ENCODE measurements at regions not wholly inside any gene's neighbourhood (a gene's known extent, or its start where the extent isn't known, plus 50 kb on each side); places are given as distances from the start of the nearest gene placed in this dataset.
"Not testable (repeated sequence)": the region's sequence is repeated elsewhere in the genome, so short reads cannot be mapped to it uniquely, and the experiment has no call there.

GRCh38 chr2:3033315-3033714, 344.3 kb downstream of the EIPR1 start:
- no peaks in the 10 kb centered on the region for H3K36me3 ChIP-seq (ENCODE audit: insufficient read depth, low read length)
- Mint-ChIP-seq H3K4me3 (no peak overlapping the region), H3K27ac (no peak overlapping the region), H3K4me1 (ENCODE audit: low read depth) (no peaks in the 10 kb centered on the region), H3K27me3 (no peaks in the 10 kb centered on the region), H3K9me3 (peaks cover 2% of the 10 kb centered on the region), H3K36me3 (ENCODE audit: low read depth) (no peaks in the 10 kb centered on the region)
- no peak for ATAC-seq (ENCODE audit: poor library complexity)
- H3K27me3 ChIP-seq (ENCODE audit: control insufficient read depth in 1 of 2, insufficient read depth in 2 of 2, low read length in 2 of 2), result no peaks in the 10 kb centered on the region
- intact Hi-C loops (cut with DNase I, micrococcal nuclease), result no loop called here
- TF ChIP-seq, protein P1, sequence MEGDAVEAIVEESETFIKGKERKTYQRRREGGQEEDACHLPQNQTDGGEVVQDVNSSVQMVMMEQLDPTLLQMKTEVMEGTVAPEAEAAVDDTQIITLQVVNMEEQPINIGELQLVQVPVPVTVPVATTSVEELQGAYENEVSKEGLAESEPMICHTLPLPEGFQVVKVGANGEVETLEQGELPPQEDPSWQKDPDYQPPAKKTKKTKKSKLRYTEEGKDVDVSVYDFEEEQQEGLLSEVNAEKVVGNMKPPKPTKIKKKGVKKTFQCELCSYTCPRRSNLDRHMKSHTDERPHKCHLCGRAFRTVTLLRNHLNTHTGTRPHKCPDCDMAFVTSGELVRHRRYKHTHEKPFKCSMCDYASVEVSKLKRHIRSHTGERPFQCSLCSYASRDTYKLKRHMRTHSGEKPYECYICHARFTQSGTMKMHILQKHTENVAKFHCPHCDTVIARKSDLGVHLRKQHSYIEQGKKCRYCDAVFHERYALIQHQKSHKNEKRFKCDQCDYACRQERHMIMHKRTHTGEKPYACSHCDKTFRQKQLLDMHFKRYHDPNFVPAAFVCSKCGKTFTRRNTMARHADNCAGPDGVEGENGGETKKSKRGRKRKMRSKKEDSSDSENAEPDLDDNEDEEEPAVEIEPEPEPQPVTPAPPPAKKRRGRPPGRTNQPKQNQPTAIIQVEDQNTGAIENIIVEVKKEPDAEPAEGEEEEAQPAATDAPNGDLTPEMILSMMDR (IDR thresholded peaks at IDR 0.05), result no peak
- DNase-seq, result no peak
- ChIA-PET POLR2A (no interaction called here), CTCF (no interaction called here)
- H3K27ac ChIP-seq (ENCODE audit: low read depth in 1 of 2, low read length in 2 of 2), result no peak overlapping the region
- H3K9me3 ChIP-seq (ENCODE audit: control insufficient read depth in 1 of 2, insufficient read depth in 1 of 2, low read length in 2 of 2), result peaks cover 0 to 11% of the 10 kb centered on the region in 2 experiments
- no peaks in the 10 kb centered on the region for H3K4me1 ChIP-seq (ENCODE audit: insufficient read depth, low read length)
- H3K4me3 ChIP-seq (ENCODE audit: low read length), result no peak overlapping the region

GRCh38 chr2:3030791-3031190, 346.8 kb downstream of the EIPR1 start:
- H3K36me3 Mint-ChIP-seq (ENCODE audit: low read depth); H3K9me3 Mint-ChIP-seq; CTCF ChIA-PET; H3K27me3 ChIP-seq (ENCODE audit: control insufficient read depth in 1 of 2, insufficient read depth in 2 of 2, low read length in 2 of 2); POLR2A ChIA-PET; H3K4me3 ChIP-seq (ENCODE audit: low read length); DNase-seq; H3K9me3 ChIP-seq (ENCODE audit: control insufficient read depth in 1 of 2, insufficient read depth in 1 of 2, low read length in 2 of 2); intact Hi-C loops (cut with DNase I, micrococcal nuclease); H3K36me3 ChIP-seq (ENCODE audit: insufficient read depth, low read length); H3K27ac Mint-ChIP-seq; ATAC-seq (ENCODE audit: poor library complexity); H3K4me1 Mint-ChIP-seq (ENCODE audit: low read depth); H3K4me1 ChIP-seq (ENCODE audit: insufficient read depth, low read length); H3K27me3 Mint-ChIP-seq; H3K4me3 Mint-ChIP-seq; H3K27ac ChIP-seq (ENCODE audit: low read depth in 1 of 2, low read length in 2 of 2): not testable (repeated sequence)

DNA sequence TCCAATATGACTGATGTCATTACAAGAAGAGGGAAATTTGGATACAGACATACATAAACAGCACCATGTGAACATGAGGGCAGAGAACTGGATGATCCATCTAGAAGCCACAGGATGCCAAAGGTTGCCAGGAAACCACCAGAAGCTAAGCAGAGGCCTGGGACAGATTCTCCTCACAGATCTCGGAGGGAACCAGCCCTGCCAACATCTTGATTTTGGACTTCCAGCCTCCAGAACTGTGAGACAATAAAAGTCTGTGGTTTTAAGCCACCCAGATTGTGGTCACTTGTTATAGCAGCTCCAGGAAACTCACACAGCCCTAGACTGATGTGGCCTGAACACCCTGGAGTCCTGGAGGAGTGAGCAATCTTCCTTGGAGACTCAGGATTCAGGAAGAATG, 351.6 kb downstream of the EIPR1 start:
- CTCF ChIA-PET, result no interaction called here
- no peaks in the 10 kb centered on the region for H3K36me3 Mint-ChIP-seq (ENCODE audit: low read depth)
- TF ChIP-seq, protein P1 (IDR thresholded peaks at IDR 0.05), result no peak
- H3K4me1 ChIP-seq (ENCODE audit: insufficient read depth, low read length), result no peaks in the 10 kb centered on the region
- POLR2A ChIA-PET, result no interaction called here
- no peak overlapping the region for H3K27ac ChIP-seq (ENCODE audit: low read depth in 1 of 2, low read length in 2 of 2)
- DNase-seq (no peak), ATAC-seq (ENCODE audit: poor library complexity) (no peak)
- H3K27me3 Mint-ChIP-seq, result peaks cover 5% of the 10 kb centered on the region
- no peak overlapping the region for H3K4me3 Mint-ChIP-seq
- H3K27me3 ChIP-seq (ENCODE audit: control insufficient read depth in 1 of 2, insufficient read depth in 2 of 2, low read length in 2 of 2), result peaks cover 0 to 5% of the 10 kb centered on the region in 2 experiments
- H3K4me1 Mint-ChIP-seq (ENCODE audit: low read depth), result no peaks in the 10 kb centered on the region
- peaks cover 2% of the 10 kb centered on the region for H3K9me3 Mint-ChIP-seq
- H3K36me3 ChIP-seq (ENCODE audit: insufficient read depth, low read length), result no peaks in the 10 kb centered on the region
- H3K4me3 ChIP-seq (ENCODE audit: low read length), result no peak overlapping the region
- H3K27ac Mint-ChIP-seq, result no peak overlapping the region
- peaks cover 0 to 6% of the 10 kb centered on the region in 2 experiments for H3K9me3 ChIP-seq (ENCODE audit: control insufficient read depth in 1 of 2, insufficient read depth in 1 of 2, low read length in 2 of 2)
- intact Hi-C loops (cut with DNase I, micrococcal nuclease), result no loop called here

DNA sequence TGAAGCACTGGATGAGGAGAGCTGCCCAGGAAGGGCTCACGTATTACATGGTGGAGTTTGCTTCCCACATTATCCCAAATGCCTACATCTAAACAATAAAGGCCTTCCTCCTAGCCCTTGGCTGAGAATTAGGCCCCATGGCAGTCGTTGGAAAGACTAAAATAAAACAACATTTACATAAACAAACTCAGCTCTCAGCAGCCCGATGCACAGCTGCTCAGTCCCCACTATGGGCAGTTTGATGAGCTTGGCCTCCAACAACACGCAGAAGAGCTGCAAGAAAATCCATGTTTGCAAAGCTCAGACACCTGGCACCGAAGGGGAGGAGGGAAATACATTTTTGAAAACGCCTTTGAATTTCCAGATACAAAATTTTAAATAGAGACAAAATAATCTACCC, 352.4 kb downstream of the EIPR1 start:
- peaks cover 5% of the 10 kb centered on the region for H3K27me3 Mint-ChIP-seq
- CTCF ChIA-PET, result no interaction called here
- Histone ChIP-seq H3K4me3 (ENCODE audit: low read length) (no peak overlapping the region), H3K27ac (ENCODE audit: low read depth in 1 of 2, low read length in 2 of 2) (no peak overlapping the region), H3K27me3 (ENCODE audit: control insufficient read depth in 1 of 2, insufficient read depth in 2 of 2, low read length in 2 of 2) (peaks cover 0 to 5% of the 10 kb centered on the region in 2 experiments), H3K36me3 (ENCODE audit: insufficient read depth, low read length) (no peaks in the 10 kb centered on the region), H3K9me3 (ENCODE audit: control insufficient read depth in 1 of 2, insufficient read depth in 1 of 2, low read length in 2 of 2) (no peaks in the 10 kb centered on the region), H3K4me1 (ENCODE audit: insufficient read depth, low read length) (no peaks in the 10 kb centered on the region)
- H3K36me3 Mint-ChIP-seq (ENCODE audit: low read depth), result no peaks in the 10 kb centered on the region
- H3K27ac Mint-ChIP-seq, result no peak overlapping the region
- DNase-seq (no peak), ATAC-seq (ENCODE audit: poor library complexity) (no peak)
- POLR2A ChIA-PET, result no interaction called here
- intact Hi-C loops (cut with DNase I, micrococcal nuclease), result no loop called here
- H3K4me3 Mint-ChIP-seq, result no peak overlapping the region
- H3K4me1 Mint-ChIP-seq (ENCODE audit: low read depth), result no peaks in the 10 kb centered on the region
- H3K9me3 Mint-ChIP-seq, result peaks cover 2% of the 10 kb centered on the region
- TF ChIP-seq, protein P1 (IDR thresholded peaks at IDR 0.05), result no peak

Data from CD4-positive, alpha-beta T cell (primary cell).